AG04450 (cell line): ENCODE measurements at regions not wholly inside any gene's neighbourhood (a gene's known extent, or its start where the extent isn't known, plus 50 kb on each side); places are given as distances from the start of the nearest gene placed in this dataset.

Experiments used
- CTCF ChIA-PET: fragments of 300-600, 350-600 bp; formaldehyde crosslinking; extraction: SDS; loops from one replicate; lab custom pipeline; 2022; ENCODE audit warnings: antibody characterized with exemption, inconsistent platforms; lab: Charles Lee
- POLR2A ChIA-PET: fragments of 350-600 bp; formaldehyde crosslinking; extraction: SDS; loops from one replicate; lab custom pipeline; 2021; ENCODE audit warnings: antibody characterized with exemption, inconsistent platforms; lab: Yijun Ruan, JAX
- DNase-seq: peaks from one replicate; pipeline ENCODE4 v3.0.0-alpha.2; 2011; ENCODE audit warnings: low read depth, low spot score
- H3K27ac ChIP-seq: one replicate; pipeline ENCODE4 v1.5.1; 2012; ENCODE audit warnings: low read depth, low read length, control low read depth
- H3K27me3 ChIP-seq: one replicate; pipeline ENCODE4 v1.6.0; 2012; ENCODE audit warnings: low read length; ENCODE audit not compliant: control insufficient read depth, insufficient read depth
- H3K4me3 ChIP-seq: 2 replicates; pipeline ENCODE4 v1.5.1; 2011; ENCODE audit warnings: mild to moderate bottlenecking, low read depth, low read length, control low read depth
- H3K9me3 ChIP-seq: 2 replicates; pipeline ENCODE4 v1.5.1; 2012; ENCODE audit warnings: low read length; ENCODE audit not compliant: control insufficient read depth, insufficient read depth
- CTCF ChIP-seq: IDR thresholded peaks from 2 replicates; pipeline ENCODE4 v1.5.1; 2011; ENCODE audit warnings: low read depth, low read length, control low read depth, inconsistent platforms

GRCh38 chr12:71060426-71060825 is 97.4 kb downstream of the TSPAN8 start:
- no peak for TF ChIP-seq CTCF
- CTCF ChIA-PET: no interaction called here

GRCh38 chr12:71057330-71057729 is 100.5 kb downstream of the TSPAN8 start:
- ChIA-PET POLR2A (no interaction called here), CTCF (no interaction called here)
- H3K4me3 ChIP-seq: no peak overlapping the region
- TF ChIP-seq CTCF: no peak
- no peaks in the 10 kb centered on the region for H3K9me3 ChIP-seq
- no peak for DNase-seq
- H3K27me3 ChIP-seq: no peaks in the 10 kb centered on the region
- no peak overlapping the region for H3K27ac ChIP-seq

More at GRCh38 chr12:71060426-71060825, 97.4 kb downstream of the TSPAN8 start:
- Histone ChIP-seq H3K4me3 (no peak overlapping the region), H3K27me3 (no peaks in the 10 kb centered on the region), H3K27ac (no peak overlapping the region), H3K9me3 (no peaks in the 10 kb centered on the region)
- POLR2A ChIA-PET: no interaction called here
- no peak for DNase-seq

GRCh38 chr12:71054551-71054950 is 103.2 kb downstream of the TSPAN8 start:
- no peaks in the 10 kb centered on the region for H3K27me3 ChIP-seq
- no peak overlapping the region for H3K4me3 ChIP-seq
- no peak for DNase-seq
- no peak overlapping the region for H3K27ac ChIP-seq
- H3K9me3 ChIP-seq: no peaks in the 10 kb centered on the region
- ChIA-PET CTCF (no interaction called here), POLR2A (no interaction called here)
- TF ChIP-seq CTCF: no peak

GRCh38 chr12:71046215-71046614 is 111.6 kb downstream of the TSPAN8 start:
- ChIA-PET CTCF (no interaction called here), POLR2A (no interaction called here)
- H3K27me3 ChIP-seq: no peaks in the 10 kb centered on the region
- TF ChIP-seq CTCF: no peak
- no peak overlapping the region for H3K27ac ChIP-seq
- no peak for DNase-seq
- H3K9me3 ChIP-seq: no peaks in the 10 kb centered on the region
- no peak overlapping the region for H3K4me3 ChIP-seq

GRCh38 chr12:71045781-71046180 is 112.0 kb downstream of the TSPAN8 start:
- TF ChIP-seq CTCF: no peak
- Histone ChIP-seq H3K27ac (no peak overlapping the region), H3K4me3 (no peak overlapping the region), H3K9me3 (no peaks in the 10 kb centered on the region), H3K27me3 (no peaks in the 10 kb centered on the region)
- POLR2A ChIA-PET: no interaction called here
- CTCF ChIA-PET: no interaction called here
- DNase-seq: no peak
